IPS DF 4.7 (cell line): ENCODE measurements at regions not wholly inside any gene's neighbourhood (a gene's known extent, or its start where the extent isn't known, plus 50 kb on each side); places are given as distances from the start of the nearest gene placed in this dataset.

Source experiments
- DNase-seq: peaks from one replicate; pipeline ENCODE4 v3.0.0-alpha.2; 2013; ENCODE audit warnings: low spot score; ENCODE audit errors: extremely low read depth

GRCh38 chr4:163757219-163757618, 262.7 kb downstream of the TMA16 start:
- no peak for DNase-seq

DNA sequence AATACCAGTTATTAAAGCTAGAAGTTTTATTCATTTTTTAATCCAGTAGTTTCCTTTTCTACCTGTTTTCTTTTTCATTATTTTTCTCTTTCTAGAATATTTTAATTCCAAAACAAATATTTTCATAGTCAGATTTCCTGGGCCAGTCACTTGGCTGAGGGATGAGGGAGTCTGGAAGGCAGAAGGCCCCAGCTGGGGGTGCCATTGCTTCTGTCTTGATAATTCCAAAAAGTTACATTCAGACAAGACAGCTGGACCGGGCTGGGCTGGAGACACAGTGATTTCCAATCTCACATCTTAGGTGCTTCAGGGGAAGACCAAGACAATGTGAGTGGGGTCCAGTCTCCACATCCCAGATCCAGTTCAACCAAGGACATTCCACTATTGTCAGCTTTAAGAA, 263.5 kb downstream of the TMA16 start:
- DNase-seq, result no peak

GRCh38 chr4:163762741-163763140, 268.3 kb downstream of the TMA16 start:
- no peak for DNase-seq

GRCh38 chr4:163764569-163764968, 270.1 kb downstream of the TMA16 start:
- no peak for DNase-seq

DNA sequence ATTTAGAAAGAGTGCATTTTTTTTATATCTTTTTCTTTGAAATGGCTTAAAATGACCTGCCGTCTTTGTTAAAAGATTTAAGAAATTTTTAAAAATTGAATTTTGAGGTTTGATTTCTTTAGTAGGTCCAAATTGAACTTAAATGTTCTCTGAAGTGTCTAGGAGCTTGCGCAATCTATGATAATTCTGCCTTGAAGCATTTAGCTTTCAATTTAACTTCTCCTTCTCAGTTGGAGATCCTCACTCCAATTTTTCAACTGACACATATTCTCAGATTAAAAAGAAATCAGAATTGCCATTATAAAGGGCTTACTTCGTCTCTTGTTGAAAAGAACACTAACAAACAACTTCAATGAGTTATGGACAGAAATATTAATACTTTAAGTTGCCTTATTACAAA, 273.5 kb downstream of the TMA16 start:
- no peak for DNase-seq

GRCh38 chr4:163772238-163772637, 277.7 kb downstream of the TMA16 start:
- DNase-seq, result no peak

- DNase-seq, result no peak
Observed at GRCh38 chr4:163773940-163774339, 279.4 kb downstream of the TMA16 start.

- DNase-seq, result no peak
Observed at GRCh38 chr4:163776957-163777356, 282.5 kb downstream of the TMA16 start.

GRCh38 chr4:163781726-163782125, 287.2 kb downstream of the TMA16 start:
- DNase-seq, result no peak

- DNase-seq, result no peak
Observed at GRCh38 chr4:163790231-163790630, 295.7 kb downstream of the TMA16 start.

- no peak for DNase-seq
Observed at GRCh38 chr4:163795885-163796284, 301.4 kb downstream of the TMA16 start.

- DNase-seq, result no peak
Observed at GRCh38 chr4:163804001-163804400, 309.5 kb downstream of the TMA16 start.

DNA sequence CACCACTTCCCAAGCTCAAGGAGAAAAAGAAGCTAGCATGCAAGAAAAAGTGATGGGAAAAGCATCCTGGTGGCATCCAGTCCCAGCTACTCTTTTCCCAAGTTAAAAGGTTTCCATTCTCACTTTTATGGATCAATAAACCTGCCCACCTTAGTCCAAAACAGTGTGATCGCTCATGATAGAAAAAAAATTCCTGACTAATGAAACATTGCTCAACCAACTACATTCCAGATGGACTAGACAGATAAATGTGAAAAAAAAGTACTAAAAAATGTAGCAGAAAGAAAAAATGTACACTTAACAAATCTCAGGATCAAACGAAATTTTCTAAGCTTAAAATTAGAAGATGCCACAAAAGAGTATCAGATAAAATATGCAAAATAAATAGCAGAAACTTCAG, 312.2 kb downstream of the TMA16 start:
- no peak for DNase-seq

DNA sequence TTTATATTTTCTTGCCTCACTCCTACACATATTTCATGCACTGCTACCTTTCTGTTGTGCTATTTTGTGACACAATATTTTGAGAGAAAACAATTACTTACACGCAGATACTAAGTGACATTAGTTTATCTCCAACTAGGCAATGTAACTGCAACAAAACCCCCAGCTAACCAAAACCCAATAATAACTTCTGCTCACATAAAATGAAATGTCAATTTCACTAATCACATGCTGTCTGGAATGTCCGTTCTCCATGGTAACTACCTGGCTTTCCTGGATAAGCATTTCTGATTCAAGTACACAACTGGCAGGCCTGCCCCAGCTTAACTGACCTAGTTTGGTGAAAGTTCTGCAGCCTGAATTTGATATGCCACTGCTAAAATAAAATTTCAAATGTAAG, 313.5 kb downstream of the TMA16 start:
- DNase-seq, result no peak

- DNase-seq, result no peak
Observed at GRCh38 chr4:163810755-163811154, 316.3 kb downstream of the TMA16 start.

DNA sequence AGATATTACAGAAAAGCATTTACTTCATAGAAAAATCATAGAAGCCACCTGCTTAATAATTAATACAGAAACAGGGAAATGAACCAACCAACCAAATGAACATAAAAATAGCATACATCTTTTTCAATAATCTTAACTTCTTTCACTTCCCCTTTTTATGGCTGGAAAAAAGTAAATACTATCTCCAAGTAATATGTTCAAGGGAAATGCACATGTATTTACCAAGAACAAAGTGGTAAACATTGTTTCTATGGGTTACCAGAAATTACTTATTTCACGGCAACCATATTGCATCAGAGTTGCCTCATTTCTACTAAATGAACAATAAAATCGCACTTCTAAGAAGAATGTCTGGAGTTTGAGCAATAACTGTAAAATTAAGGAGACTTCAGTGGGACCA, 321.3 kb downstream of the TMA16 start:
- no peak for DNase-seq

GRCh38 chr4:163816494-163816893, 322.0 kb downstream of the TMA16 start:
- DNase-seq, result no peak

DNA sequence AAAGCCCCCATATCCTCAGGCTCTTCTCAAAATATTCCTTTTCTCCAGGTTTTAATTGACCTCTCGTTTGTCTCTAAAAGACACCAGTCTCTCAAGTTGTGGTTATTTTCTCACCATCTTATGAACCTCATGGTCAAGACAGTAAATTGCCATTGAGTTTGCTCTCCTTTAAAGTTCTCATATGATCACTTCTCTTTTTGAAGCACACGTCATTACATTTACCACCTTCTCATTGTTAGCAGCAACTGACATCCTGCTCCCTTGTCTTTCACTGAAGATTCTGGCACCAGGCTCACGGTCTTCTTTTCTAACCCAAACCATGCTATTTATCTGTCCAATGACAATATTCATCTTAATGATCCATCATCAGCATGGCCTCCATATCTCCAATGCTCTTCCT, 324.2 kb downstream of the TMA16 start:
- no peak for DNase-seq

- no peak for DNase-seq
Observed at GRCh38 chr4:163833669-163834068, 339.2 kb downstream of the TMA16 start.

- DNase-seq, result no peak
Observed at GRCh38 chr4:163846008-163846407, 351.5 kb downstream of the TMA16 start.

- DNase-seq, result no peak
Observed at GRCh38 chr4:163852246-163852645, 357.8 kb downstream of the TMA16 start.

GRCh38 chr4:163857903-163858302, 363.4 kb downstream of the TMA16 start:
- no peak for DNase-seq

DNA sequence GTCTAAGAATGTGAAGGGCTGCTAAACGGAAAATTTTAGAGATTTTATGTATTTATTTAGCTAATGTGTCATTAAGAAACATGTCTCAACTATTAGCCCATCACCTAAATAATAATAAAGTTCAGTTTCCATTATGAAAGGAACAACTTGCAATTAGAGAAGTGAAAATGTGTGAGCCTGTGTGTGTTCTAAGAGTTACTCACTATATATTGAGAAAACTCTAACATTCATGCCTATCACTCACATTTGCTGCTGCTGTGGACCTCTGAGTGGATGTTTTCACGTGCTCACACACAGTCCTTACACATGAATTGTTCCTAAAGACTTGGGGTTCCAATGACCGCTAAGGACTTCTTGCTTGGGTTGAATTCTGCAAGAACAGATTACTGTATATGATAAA, 364.0 kb downstream of the TMA16 start:
- no peak for DNase-seq

DNA sequence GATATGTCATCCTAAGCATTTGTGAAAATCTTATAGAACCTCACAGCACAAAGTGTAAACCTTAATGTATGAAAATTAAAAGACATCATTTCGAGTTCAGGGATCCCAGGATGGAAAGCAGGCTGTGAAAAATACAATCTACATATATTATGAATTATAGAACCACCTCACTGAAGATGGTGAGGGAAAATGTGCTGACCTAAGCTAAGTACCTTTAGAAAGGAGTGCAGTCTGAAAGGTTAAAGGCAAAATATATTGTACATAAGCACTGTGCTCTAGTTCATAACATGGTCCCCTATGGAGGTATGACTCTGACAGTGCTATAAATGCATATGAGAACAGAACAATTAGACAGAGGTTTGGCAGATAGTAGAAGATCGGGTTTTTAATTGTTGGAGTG, 368.6 kb downstream of the TMA16 start:
- no peak for DNase-seq
